GM12892 (cell line): ENCODE measurements at regions not wholly inside any gene's neighbourhood (a gene's known extent, or its start where the extent isn't known, plus 50 kb on each side); places are given as distances from the start of the nearest gene placed in this dataset.

ENCODE experiments used
- DNase-seq: peaks from one replicate; pipeline ENCODE4 v3.0.0; 2011; ENCODE audit not compliant: insufficient read length
- FAIRE-seq: peaks from 2 replicates; lab custom pipeline; 2011; peaks lifted over from hg19 to GRCh38; lab: Jason Lieb, UNC
- POLR2A ChIP-seq: IDR thresholded peaks from 2 replicates; pipeline ENCODE4 v1.6.1; 2011; ENCODE audit warnings: low read depth, low read length, control low read depth
- POLR2AphosphoS5 ChIP-seq: IDR thresholded peaks from 2 replicates; pipeline ENCODE4 v1.6.1; 2011; ENCODE audit warnings: low read depth, low read length, control low read depth
- TAF1 ChIP-seq: IDR thresholded peaks from 2 replicates; pipeline ENCODE4 v1.6.1; 2011; ENCODE audit warnings: low read depth, mild to moderate bottlenecking, control low read depth, low read length, borderline replicate concordance

GRCh38 chr11:22432291-22433093, 94.3 kb downstream of the SLC17A6 start:
- TF ChIP-seq TAF1 (no peak), POLR2A (no peak), POLR2AphosphoS5 (no peak)
- FAIRE-seq, result no peak
- no peak for DNase-seq

GRCh38 chr11:22431106-22431505, 92.9 kb downstream of the SLC17A6 start:
- no peak for FAIRE-seq
- no peak for TF ChIP-seq TAF1
- TF ChIP-seq POLR2A, result no peak
- no peak for TF ChIP-seq POLR2AphosphoS5
- DNase-seq, result no peak

- TF ChIP-seq TAF1 (no peak), POLR2AphosphoS5 (no peak)
- DNase-seq, result no peak
- no peak for FAIRE-seq
Observed at GRCh38 chr11:22430639-22431038, 92.5 kb downstream of the SLC17A6 start.

GRCh38 chr11:22430141-22430541, 92.0 kb downstream of the SLC17A6 start:
- no peak for DNase-seq
- FAIRE-seq, result no peak
- TF ChIP-seq POLR2A (no peak), TAF1 (no peak), POLR2AphosphoS5 (no peak)
